ENCODE measurements at regions not wholly inside any gene's neighbourhood (a gene's known extent, or its start where the extent isn't known, plus 50 kb on each side); places are given as distances from the start of the nearest gene placed in this dataset.

DNA sequence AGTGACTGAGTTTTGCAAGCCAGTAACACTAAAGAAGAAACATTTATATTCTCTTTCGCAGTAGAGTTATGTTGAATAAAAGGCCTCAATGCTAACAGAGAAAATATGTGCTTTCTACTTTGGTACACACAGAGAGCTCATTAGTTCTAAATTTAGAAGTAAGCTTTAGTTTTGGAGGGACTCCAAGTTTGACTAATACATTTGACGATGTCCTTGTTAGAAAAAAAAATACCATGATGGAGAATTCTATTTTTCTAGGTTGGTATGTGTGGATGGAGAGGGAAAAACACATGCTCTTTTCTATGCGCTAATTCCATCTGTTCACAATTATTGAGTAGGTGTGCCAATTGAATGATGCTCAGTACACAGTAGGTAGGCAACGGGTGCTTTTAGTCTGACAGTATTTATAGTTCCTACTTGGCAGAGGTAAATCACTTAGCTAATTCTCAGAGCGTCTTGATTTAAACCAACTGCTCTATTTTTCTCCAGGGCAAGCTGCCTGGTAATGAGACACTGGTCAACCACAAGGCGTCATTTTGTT is 327.2 kb upstream of the AKR1E2 start:
- peaks cover 7% of the 10 kb centered on the region for H3K4me1 Mint-ChIP-seq (ENCODE audit: low read depth, unreplicated experiment)
- intact Hi-C loops (cut with micrococcal nuclease; ENCODE audit: unreplicated experiment): no loop called here
- H3K4me3 Mint-ChIP-seq (ENCODE audit: unreplicated experiment): no peak overlapping the region
- H3K27ac Mint-ChIP-seq (ENCODE audit: unreplicated experiment): no peak overlapping the region
- H3K27me3 Mint-ChIP-seq (ENCODE audit: insufficient read depth, unreplicated experiment): no peaks in the 10 kb centered on the region
- peaks cover 10% of the 10 kb centered on the region; the same call in 1 of the 2 replicates for H3K4me1 ChIP-seq
- H3K36me3 ChIP-seq (ENCODE audit: control insufficient read depth, insufficient read depth, low read length): no peaks in the 10 kb centered on the region
- no TSS peak for BruUV-seq (replicated peaks)
- H3K4me3 ChIP-seq (ENCODE audit: low read depth, low read length): no peak overlapping the region
- H3K36me3 Mint-ChIP-seq (ENCODE audit: insufficient read depth, unreplicated experiment): no peaks in the 10 kb centered on the region
- H3K27me3 ChIP-seq (replicated peaks; ENCODE audit: control insufficient read depth, insufficient read depth, low read length): no peaks in the 10 kb centered on the region
- H3K9me3 ChIP-seq: peaks cover 3% of the 10 kb centered on the region; the same call in 1 of the 2 replicates
- ChIA-PET POLR2A (no interaction called here), CTCF (no interaction called here)
- no peaks in the 10 kb centered on the region for H3K9me3 Mint-ChIP-seq (ENCODE audit: unreplicated experiment)
- no peak for DNase-seq
- TF ChIP-seq, protein P1, sequence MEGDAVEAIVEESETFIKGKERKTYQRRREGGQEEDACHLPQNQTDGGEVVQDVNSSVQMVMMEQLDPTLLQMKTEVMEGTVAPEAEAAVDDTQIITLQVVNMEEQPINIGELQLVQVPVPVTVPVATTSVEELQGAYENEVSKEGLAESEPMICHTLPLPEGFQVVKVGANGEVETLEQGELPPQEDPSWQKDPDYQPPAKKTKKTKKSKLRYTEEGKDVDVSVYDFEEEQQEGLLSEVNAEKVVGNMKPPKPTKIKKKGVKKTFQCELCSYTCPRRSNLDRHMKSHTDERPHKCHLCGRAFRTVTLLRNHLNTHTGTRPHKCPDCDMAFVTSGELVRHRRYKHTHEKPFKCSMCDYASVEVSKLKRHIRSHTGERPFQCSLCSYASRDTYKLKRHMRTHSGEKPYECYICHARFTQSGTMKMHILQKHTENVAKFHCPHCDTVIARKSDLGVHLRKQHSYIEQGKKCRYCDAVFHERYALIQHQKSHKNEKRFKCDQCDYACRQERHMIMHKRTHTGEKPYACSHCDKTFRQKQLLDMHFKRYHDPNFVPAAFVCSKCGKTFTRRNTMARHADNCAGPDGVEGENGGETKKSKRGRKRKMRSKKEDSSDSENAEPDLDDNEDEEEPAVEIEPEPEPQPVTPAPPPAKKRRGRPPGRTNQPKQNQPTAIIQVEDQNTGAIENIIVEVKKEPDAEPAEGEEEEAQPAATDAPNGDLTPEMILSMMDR (IDR thresholded peaks at IDR 0.05; ENCODE audit: insufficient read depth in 1 of 2, low read depth in 1 of 2, low read length in 1 of 2, severe bottlenecking in 1 of 2, unreplicated experiment in 1 of 2): no peak

DNA sequence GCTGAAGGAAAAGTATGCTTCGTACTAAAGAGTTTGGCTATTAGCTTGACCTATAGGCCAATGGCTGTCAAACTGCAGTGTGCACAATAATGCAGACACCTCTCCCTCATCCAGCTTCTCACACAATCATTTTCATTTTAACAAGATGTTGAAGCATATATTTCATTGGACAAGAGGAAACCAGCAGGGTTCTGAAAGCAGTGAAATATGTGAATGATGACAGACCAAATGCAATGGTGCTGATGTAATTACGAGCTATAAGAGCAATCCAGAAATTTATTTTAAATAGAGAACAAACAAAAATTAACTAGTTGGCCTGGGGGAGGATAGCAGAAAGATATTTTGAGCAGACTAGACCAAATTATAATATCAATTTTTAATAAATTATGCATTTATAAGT is 331.5 kb upstream of the AKR1E2 start:
- no peaks in the 10 kb centered on the region for H3K9me3 ChIP-seq
- ChIA-PET CTCF (no interaction called here), POLR2A (no interaction called here)
- TF ChIP-seq, protein P1 (IDR thresholded peaks at IDR 0.05; ENCODE audit: insufficient read depth in 1 of 2, low read depth in 1 of 2, low read length in 1 of 2, severe bottlenecking in 1 of 2, unreplicated experiment in 1 of 2): no peak
- Mint-ChIP-seq H3K4me3 (ENCODE audit: unreplicated experiment) (no peak overlapping the region), H3K27ac (ENCODE audit: unreplicated experiment) (no peak overlapping the region), H3K27me3 (ENCODE audit: insufficient read depth, unreplicated experiment) (no peaks in the 10 kb centered on the region), H3K4me1 (ENCODE audit: low read depth, unreplicated experiment) (no peaks in the 10 kb centered on the region), H3K9me3 (ENCODE audit: unreplicated experiment) (no peaks in the 10 kb centered on the region), H3K36me3 (ENCODE audit: insufficient read depth, unreplicated experiment) (no peaks in the 10 kb centered on the region)
- DNase-seq: no peak
- no peak overlapping the region for H3K4me3 ChIP-seq (ENCODE audit: low read depth, low read length)
- no TSS peak for BruUV-seq (replicated peaks)
- H3K27me3 ChIP-seq (replicated peaks; ENCODE audit: control insufficient read depth, insufficient read depth, low read length): no peaks in the 10 kb centered on the region
- no peaks in the 10 kb centered on the region for H3K4me1 ChIP-seq
- H3K36me3 ChIP-seq (ENCODE audit: control insufficient read depth, insufficient read depth, low read length): no peaks in the 10 kb centered on the region
- intact Hi-C loops (cut with micrococcal nuclease; ENCODE audit: unreplicated experiment): no loop called here

DNA sequence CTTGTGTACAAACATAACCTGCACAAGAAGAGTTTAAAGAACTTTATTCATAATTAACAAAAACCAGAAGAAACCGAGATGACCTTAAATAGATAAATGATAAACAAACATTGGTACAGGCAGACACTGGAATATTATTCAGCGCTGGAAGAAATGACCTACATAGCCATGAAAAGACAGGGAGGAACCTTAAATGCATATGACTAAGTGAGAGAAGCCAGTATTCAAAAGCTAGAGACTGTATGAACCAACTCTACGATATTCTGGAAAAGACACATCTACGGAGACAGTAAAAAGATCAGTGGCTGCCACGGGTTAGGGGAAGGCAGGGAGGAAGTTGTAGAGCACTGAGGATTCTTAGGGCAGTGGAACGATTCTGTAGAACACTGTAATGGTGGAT is 333.8 kb upstream of the AKR1E2 start:
- Histone ChIP-seq H3K27me3 (replicated peaks; ENCODE audit: control insufficient read depth, insufficient read depth, low read length) (no peaks in the 10 kb centered on the region), H3K9me3 (no peaks in the 10 kb centered on the region), H3K36me3 (ENCODE audit: control insufficient read depth, insufficient read depth, low read length) (no peaks in the 10 kb centered on the region), H3K4me1 (no peaks in the 10 kb centered on the region), H3K4me3 (ENCODE audit: low read depth, low read length) (no peak overlapping the region)
- Mint-ChIP-seq H3K4me1 (ENCODE audit: low read depth, unreplicated experiment) (no peaks in the 10 kb centered on the region), H3K4me3 (ENCODE audit: unreplicated experiment) (no peak overlapping the region), H3K27ac (ENCODE audit: unreplicated experiment) (no peak overlapping the region), H3K9me3 (ENCODE audit: unreplicated experiment) (no peaks in the 10 kb centered on the region), H3K36me3 (ENCODE audit: insufficient read depth, unreplicated experiment) (no peaks in the 10 kb centered on the region), H3K27me3 (ENCODE audit: insufficient read depth, unreplicated experiment) (peaks cover 3% of the 10 kb centered on the region)
- TF ChIP-seq, protein P1 (IDR thresholded peaks at IDR 0.05; ENCODE audit: insufficient read depth in 1 of 2, low read depth in 1 of 2, low read length in 1 of 2, severe bottlenecking in 1 of 2, unreplicated experiment in 1 of 2): no peak
- ChIA-PET POLR2A (no interaction called here), CTCF (no interaction called here)
- intact Hi-C loops (cut with micrococcal nuclease; ENCODE audit: unreplicated experiment): no loop called here
- BruUV-seq (replicated peaks): no TSS peak
- no peak for DNase-seq
